ENCODE measurements at regions not wholly inside any gene's neighbourhood (a gene's known extent, or its start where the extent isn't known, plus 50 kb on each side); places are given as distances from the start of the nearest gene placed in this dataset.

DNA sequence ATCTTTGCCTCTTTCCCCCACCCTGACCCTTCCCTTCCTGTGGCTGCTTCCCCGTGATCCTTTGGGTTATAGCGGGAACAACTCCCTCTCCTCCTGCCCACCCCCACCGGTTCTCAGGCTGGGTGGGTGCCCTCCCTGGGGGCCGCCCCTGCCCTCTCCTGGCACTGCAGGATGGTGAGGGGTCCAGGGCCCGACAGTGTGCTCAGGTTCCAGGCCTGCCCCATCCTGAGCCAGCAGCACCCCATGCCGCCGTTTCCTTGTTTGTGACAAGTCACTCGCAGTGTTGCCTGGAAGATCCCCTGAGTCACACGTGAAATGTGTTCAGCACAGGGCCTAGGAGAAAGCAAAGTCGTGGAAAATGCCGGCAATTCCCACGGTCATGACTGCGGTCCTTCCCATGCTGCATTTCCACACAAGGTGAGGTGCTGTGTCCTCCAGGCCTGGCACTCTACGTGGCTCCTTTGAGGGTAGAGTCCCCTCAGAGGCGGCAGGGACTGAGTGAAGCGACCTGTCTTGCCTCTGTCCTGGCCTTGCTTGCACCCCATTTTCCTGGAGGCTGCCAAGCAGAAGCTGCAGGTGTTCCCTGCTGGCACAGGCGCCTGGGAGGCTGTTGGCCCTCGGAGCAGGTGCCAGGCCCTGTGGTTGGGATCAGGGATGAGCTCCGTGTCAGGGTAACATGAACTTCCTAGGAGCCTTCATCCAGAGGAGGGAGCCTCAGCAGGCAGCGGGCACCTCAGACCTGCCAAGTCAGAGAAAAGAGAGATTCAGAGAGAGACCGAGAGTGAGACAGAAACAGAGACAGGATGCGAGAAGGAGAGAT lies 80.5 kb upstream of the LINC01488 start:
- TF ChIP-seq ZBTB21 (CRISPR knock-in tag; IDR thresholded peaks at IDR 0.05; ENCODE audit: borderline replicate concordance) = no peak
- TF ChIP-seq, protein P1, sequence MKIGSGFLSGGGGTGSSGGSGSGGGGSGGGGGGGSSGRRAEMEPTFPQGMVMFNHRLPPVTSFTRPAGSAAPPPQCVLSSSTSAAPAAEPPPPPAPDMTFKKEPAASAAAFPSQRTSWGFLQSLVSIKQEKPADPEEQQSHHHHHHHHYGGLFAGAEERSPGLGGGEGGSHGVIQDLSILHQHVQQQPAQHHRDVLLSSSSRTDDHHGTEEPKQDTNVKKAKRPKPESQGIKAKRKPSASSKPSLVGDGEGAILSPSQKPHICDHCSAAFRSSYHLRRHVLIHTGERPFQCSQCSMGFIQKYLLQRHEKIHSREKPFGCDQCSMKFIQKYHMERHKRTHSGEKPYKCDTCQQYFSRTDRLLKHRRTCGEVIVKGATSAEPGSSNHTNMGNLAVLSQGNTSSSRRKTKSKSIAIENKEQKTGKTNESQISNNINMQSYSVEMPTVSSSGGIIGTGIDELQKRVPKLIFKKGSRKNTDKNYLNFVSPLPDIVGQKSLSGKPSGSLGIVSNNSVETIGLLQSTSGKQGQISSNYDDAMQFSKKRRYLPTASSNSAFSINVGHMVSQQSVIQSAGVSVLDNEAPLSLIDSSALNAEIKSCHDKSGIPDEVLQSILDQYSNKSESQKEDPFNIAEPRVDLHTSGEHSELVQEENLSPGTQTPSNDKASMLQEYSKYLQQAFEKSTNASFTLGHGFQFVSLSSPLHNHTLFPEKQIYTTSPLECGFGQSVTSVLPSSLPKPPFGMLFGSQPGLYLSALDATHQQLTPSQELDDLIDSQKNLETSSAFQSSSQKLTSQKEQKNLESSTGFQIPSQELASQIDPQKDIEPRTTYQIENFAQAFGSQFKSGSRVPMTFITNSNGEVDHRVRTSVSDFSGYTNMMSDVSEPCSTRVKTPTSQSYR (CRISPR knock-in tag; IDR thresholded peaks at IDR 0.05) = no peak
- TF ChIP-seq PREB (CRISPR knock-in tag; IDR thresholded peaks at IDR 0.05; ENCODE audit: borderline replicate concordance) = no peak
- TF ChIP-seq, protein P2, sequence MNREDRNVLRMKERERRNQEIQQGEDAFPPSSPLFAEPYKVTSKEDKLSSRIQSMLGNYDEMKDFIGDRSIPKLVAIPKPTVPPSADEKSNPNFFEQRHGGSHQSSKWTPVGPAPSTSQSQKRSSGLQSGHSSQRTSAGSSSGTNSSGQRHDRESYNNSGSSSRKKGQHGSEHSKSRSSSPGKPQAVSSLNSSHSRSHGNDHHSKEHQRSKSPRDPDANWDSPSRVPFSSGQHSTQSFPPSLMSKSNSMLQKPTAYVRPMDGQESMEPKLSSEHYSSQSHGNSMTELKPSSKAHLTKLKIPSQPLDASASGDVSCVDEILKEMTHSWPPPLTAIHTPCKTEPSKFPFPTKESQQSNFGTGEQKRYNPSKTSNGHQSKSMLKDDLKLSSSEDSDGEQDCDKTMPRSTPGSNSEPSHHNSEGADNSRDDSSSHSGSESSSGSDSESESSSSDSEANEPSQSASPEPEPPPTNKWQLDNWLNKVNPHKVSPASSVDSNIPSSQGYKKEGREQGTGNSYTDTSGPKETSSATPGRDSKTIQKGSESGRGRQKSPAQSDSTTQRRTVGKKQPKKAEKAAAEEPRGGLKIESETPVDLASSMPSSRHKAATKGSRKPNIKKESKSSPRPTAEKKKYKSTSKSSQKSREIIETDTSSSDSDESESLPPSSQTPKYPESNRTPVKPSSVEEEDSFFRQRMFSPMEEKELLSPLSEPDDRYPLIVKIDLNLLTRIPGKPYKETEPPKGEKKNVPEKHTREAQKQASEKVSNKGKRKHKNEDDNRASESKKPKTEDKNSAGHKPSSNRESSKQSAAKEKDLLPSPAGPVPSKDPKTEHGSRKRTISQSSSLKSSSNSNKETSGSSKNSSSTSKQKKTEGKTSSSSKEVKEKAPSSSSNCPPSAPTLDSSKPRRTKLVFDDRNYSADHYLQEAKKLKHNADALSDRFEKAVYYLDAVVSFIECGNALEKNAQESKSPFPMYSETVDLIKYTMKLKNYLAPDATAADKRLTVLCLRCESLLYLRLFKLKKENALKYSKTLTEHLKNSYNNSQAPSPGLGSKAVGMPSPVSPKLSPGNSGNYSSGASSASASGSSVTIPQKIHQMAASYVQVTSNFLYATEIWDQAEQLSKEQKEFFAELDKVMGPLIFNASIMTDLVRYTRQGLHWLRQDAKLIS (CRISPR knock-in tag; IDR thresholded peaks at IDR 0.05; ENCODE audit: borderline replicate concordance) = no peak
- H3K9me3 Mint-ChIP-seq = peaks cover 37% of the 10 kb centered on the region
- no peaks in the 10 kb centered on the region; the same call in 1 of the 2 replicates for H3K27me3 Mint-ChIP-seq (ENCODE audit: low read depth)
- H3K27ac Mint-ChIP-seq = no peak overlapping the region
- peaks cover 6% of the 10 kb centered on the region; the same call in 1 of the 2 replicates for H3K4me1 Mint-ChIP-seq
- ChIA-PET CTCF (no interaction called here), POLR2A (no interaction called here)
- no peak for ATAC-seq
- H3K36me3 Mint-ChIP-seq = peaks cover 8% of the 10 kb centered on the region
- no peak for DNase-seq (ENCODE audit: low spot score)
- H3K4me3 Mint-ChIP-seq = no peak overlapping the region

GRCh38 chr11:69401715-69402114 lies 79.7 kb upstream of the LINC01488 start:
- H3K9me3 Mint-ChIP-seq = peaks cover 36% of the 10 kb centered on the region
- no peak for TF ChIP-seq E2F1 (CRISPR knock-in tag; IDR thresholded peaks at IDR 0.05)
- no peak for TF ChIP-seq ZNF671 (CRISPR knock-in tag; IDR thresholded peaks at IDR 0.05)
- no peak for TF ChIP-seq SP1 (CRISPR knock-in tag; conservative IDR thresholded peaks at IDR 0.05)
- ATAC-seq (no peak), DNase-seq (ENCODE audit: low spot score) (no peak)
- no peak overlapping the region for H3K27ac Mint-ChIP-seq
- CTCF ChIA-PET = interaction anchor here (1.2 kb wide), 1 partner anchor 18 kb away, joined by 4 read pairs; no protein-coding TSS in a partner anchor
- H3K36me3 Mint-ChIP-seq = peaks cover 8% of the 10 kb centered on the region
- peaks cover 6% of the 10 kb centered on the region; the same call in 1 of the 2 replicates for H3K4me1 Mint-ChIP-seq
- no peak overlapping the region for H3K4me3 Mint-ChIP-seq
- H3K27me3 Mint-ChIP-seq (ENCODE audit: low read depth) = no peaks in the 10 kb centered on the region; the same call in 1 of the 2 replicates
- POLR2A ChIA-PET = no interaction called here

- CTCF ChIA-PET = interaction anchor here (1.2 kb wide), 1 partner anchor 17 kb away, joined by 4 read pairs; no protein-coding TSS in a partner anchor
- TF ChIP-seq, protein P3, sequence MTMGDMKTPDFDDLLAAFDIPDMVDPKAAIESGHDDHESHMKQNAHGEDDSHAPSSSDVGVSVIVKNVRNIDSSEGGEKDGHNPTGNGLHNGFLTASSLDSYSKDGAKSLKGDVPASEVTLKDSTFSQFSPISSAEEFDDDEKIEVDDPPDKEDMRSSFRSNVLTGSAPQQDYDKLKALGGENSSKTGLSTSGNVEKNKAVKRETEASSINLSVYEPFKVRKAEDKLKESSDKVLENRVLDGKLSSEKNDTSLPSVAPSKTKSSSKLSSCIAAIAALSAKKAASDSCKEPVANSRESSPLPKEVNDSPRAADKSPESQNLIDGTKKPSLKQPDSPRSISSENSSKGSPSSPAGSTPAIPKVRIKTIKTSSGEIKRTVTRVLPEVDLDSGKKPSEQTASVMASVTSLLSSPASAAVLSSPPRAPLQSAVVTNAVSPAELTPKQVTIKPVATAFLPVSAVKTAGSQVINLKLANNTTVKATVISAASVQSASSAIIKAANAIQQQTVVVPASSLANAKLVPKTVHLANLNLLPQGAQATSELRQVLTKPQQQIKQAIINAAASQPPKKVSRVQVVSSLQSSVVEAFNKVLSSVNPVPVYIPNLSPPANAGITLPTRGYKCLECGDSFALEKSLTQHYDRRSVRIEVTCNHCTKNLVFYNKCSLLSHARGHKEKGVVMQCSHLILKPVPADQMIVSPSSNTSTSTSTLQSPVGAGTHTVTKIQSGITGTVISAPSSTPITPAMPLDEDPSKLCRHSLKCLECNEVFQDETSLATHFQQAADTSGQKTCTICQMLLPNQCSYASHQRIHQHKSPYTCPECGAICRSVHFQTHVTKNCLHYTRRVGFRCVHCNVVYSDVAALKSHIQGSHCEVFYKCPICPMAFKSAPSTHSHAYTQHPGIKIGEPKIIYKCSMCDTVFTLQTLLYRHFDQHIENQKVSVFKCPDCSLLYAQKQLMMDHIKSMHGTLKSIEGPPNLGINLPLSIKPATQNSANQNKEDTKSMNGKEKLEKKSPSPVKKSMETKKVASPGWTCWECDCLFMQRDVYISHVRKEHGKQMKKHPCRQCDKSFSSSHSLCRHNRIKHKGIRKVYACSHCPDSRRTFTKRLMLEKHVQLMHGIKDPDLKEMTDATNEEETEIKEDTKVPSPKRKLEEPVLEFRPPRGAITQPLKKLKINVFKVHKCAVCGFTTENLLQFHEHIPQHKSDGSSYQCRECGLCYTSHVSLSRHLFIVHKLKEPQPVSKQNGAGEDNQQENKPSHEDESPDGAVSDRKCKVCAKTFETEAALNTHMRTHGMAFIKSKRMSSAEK (CRISPR knock-in tag; IDR thresholded peaks at IDR 0.05; ENCODE audit: borderline replicate concordance) = no peak
- no peak for TF ChIP-seq NR3C1 (CRISPR knock-in tag; conservative IDR thresholded peaks at IDR 0.05; ENCODE audit: low read depth)
- no peak for TF ChIP-seq ETV6 (CRISPR knock-in tag; IDR thresholded peaks at IDR 0.05)
- TF ChIP-seq ATF1 (CRISPR knock-in tag; IDR thresholded peaks at IDR 0.05) = no peak
- TF ChIP-seq, protein P4, sequence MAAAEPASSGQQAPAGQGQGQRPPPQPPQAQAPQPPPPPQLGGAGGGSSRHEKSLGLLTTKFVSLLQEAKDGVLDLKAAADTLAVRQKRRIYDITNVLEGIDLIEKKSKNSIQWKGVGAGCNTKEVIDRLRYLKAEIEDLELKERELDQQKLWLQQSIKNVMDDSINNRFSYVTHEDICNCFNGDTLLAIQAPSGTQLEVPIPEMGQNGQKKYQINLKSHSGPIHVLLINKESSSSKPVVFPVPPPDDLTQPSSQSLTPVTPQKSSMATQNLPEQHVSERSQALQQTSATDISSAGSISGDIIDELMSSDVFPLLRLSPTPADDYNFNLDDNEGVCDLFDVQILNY (CRISPR knock-in tag; IDR thresholded peaks at IDR 0.05) = no peak
- TF ChIP-seq, protein P5, sequence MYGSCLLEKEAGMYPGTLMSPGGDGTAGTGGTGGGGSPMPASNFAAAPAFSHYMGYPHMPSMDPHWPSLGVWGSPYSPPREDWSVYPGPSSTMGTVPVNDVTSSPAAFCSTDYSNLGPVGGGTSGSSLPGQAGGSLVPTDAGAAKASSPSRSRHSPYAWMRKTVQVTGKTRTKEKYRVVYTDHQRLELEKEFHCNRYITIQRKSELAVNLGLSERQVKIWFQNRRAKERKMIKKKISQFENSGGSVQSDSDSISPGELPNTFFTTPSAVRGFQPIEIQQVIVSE (CRISPR knock-in tag; IDR thresholded peaks at IDR 0.05; ENCODE audit: borderline replicate concordance) = no peak
Measured at GRCh38 chr11:69402251-69402887, 79.1 kb upstream of the LINC01488 start.

More at GRCh38 chr11:69402251-69402887, 79.1 kb upstream of the LINC01488 start:
- POLR2A ChIA-PET = no interaction called here
- H3K9me3 Mint-ChIP-seq = peaks cover 30% of the 10 kb centered on the region
- H3K4me1 Mint-ChIP-seq = peaks cover 6% of the 10 kb centered on the region; the same call in 1 of the 2 replicates
- H3K27ac Mint-ChIP-seq = no peak overlapping the region
- H3K36me3 Mint-ChIP-seq = peaks cover 4% of the 10 kb centered on the region; the same call in 1 of the 2 replicates
- ATAC-seq (no peak), DNase-seq (ENCODE audit: low spot score) (no peak)
- H3K27me3 Mint-ChIP-seq (ENCODE audit: low read depth) = no peaks in the 10 kb centered on the region; the same call in 1 of the 2 replicates
- no peak overlapping the region for H3K4me3 Mint-ChIP-seq
